HFFc6 (cell line): ENCODE measurements at regions not wholly inside any gene's neighbourhood (a gene's known extent, or its start where the extent isn't known, plus 50 kb on each side); places are given as distances from the start of the nearest gene placed in this dataset.
"Not testable (repeated sequence)": the region's sequence is repeated elsewhere in the genome, so short reads cannot be mapped to it uniquely, and the experiment has no call there.

Source experiments
- DNase-seq: peaks from one replicate; pipeline ENCODE4 v3.0.0-alpha.2; 2018
- H3K27ac Mint-ChIP-seq: 2 replicates; pipeline ENCODE4 v1.8.0; 2020; ENCODE audit warnings: mild to moderate bottlenecking, mixed read lengths
- H3K27me3 Mint-ChIP-seq: 2 replicates; pipeline ENCODE4 v1.8.0; 2021; ENCODE audit warnings: mild to moderate bottlenecking, moderate library complexity, mixed read lengths; ENCODE audit not compliant: insufficient read depth
- H3K36me3 Mint-ChIP-seq: 2 replicates; pipeline ENCODE4 v1.8.0; 2021; ENCODE audit warnings: low read depth, mixed read lengths
- H3K4me1 Mint-ChIP-seq: 2 replicates; pipeline ENCODE4 v1.8.0; 2020; ENCODE audit warnings: low read depth, mixed read lengths
- H3K4me3 Mint-ChIP-seq: 2 replicates; pipeline ENCODE4 v1.8.0; 2020; ENCODE audit warnings: mild to moderate bottlenecking, moderate library complexity, mixed read lengths
- H3K9me3 Mint-ChIP-seq: 2 replicates; pipeline ENCODE4 v1.8.0; 2020; ENCODE audit warnings: mild to moderate bottlenecking, mixed read lengths
- CTCF ChIP-seq: fragments of 200-600 bp; sonication (generic); IDR thresholded peaks from 2 replicates; pipeline ENCODE4 v1.5.0; 2021; ENCODE audit warnings: antibody characterized with exemption, mild to moderate bottlenecking

- DNase-seq = no peak
- H3K27ac Mint-ChIP-seq = peak overlapping the region; percentile 100
- H3K36me3 Mint-ChIP-seq = peaks cover 16% of the 10 kb centered on the region
- no peak for TF ChIP-seq CTCF
- peaks cover 84% of the 10 kb centered on the region for H3K4me1 Mint-ChIP-seq
- peak overlapping the region; percentile 84 for H3K4me3 Mint-ChIP-seq
- no peaks in the 10 kb centered on the region; the same call in 1 of the 2 replicates for H3K27me3 Mint-ChIP-seq
- H3K9me3 Mint-ChIP-seq = no peaks in the 10 kb centered on the region; the same call in 1 of the 2 replicates
Measured at GRCh38 chr4:13920111-13920875, 292.8 kb upstream of the BOD1L1 start.

GRCh38 chr4:13920901-13921300 lies 293.4 kb upstream of the BOD1L1 start:
- DNase-seq = peak; percentile 100
- H3K27ac Mint-ChIP-seq = peak overlapping the region; percentile 100
- H3K9me3 Mint-ChIP-seq = no peaks in the 10 kb centered on the region; the same call in 1 of the 2 replicates
- peaks cover 16% of the 10 kb centered on the region for H3K36me3 Mint-ChIP-seq
- peaks cover 84% of the 10 kb centered on the region for H3K4me1 Mint-ChIP-seq
- no peak for TF ChIP-seq CTCF
- H3K27me3 Mint-ChIP-seq = no peaks in the 10 kb centered on the region; the same call in 1 of the 2 replicates
- peak overlapping the region; percentile 84 for H3K4me3 Mint-ChIP-seq

GRCh38 chr4:13921805-13922204 lies 294.3 kb upstream of the BOD1L1 start:
- H3K9me3 Mint-ChIP-seq = no peaks in the 10 kb centered on the region; the same call in 1 of the 2 replicates
- peak; percentile 23 for DNase-seq
- no peak for TF ChIP-seq CTCF
- peaks cover 16% of the 10 kb centered on the region for H3K36me3 Mint-ChIP-seq
- H3K4me1 Mint-ChIP-seq = peaks cover 80% of the 10 kb centered on the region
- peak overlapping the region; percentile 31 for H3K4me3 Mint-ChIP-seq
- H3K27ac Mint-ChIP-seq = peak overlapping the region; percentile 100
- H3K27me3 Mint-ChIP-seq = no peaks in the 10 kb centered on the region; the same call in 1 of the 2 replicates

- Mint-ChIP-seq H3K4me3 (peak overlapping the region; percentile 29; the same call in 1 of the 2 replicates), H3K4me1 (peaks cover 73% of the 10 kb centered on the region), H3K27ac (peak overlapping the region; percentile 100), H3K27me3 (no peaks in the 10 kb centered on the region; the same call in 1 of the 2 replicates), H3K36me3 (peaks cover 16% of the 10 kb centered on the region), H3K9me3 (no peaks in the 10 kb centered on the region; the same call in 1 of the 2 replicates)
- no peak for TF ChIP-seq CTCF
- no peak for DNase-seq
Measured at GRCh38 chr4:13922459-13922858, 294.9 kb upstream of the BOD1L1 start.

- Mint-ChIP-seq H3K4me1 (peaks cover 67% of the 10 kb centered on the region), H3K9me3 (no peaks in the 10 kb centered on the region; the same call in 1 of the 2 replicates), H3K27ac (peak overlapping the region; percentile 100), H3K4me3 (peak overlapping the region; percentile 29; the same call in 1 of the 2 replicates), H3K36me3 (peaks cover 16% of the 10 kb centered on the region), H3K27me3 (no peaks in the 10 kb centered on the region; the same call in 1 of the 2 replicates)
- no peak for DNase-seq
- TF ChIP-seq CTCF = no peak
Measured at GRCh38 chr4:13922873-13923645, 295.5 kb upstream of the BOD1L1 start.

- H3K4me1 Mint-ChIP-seq = peaks cover 49% of the 10 kb centered on the region
- H3K36me3 Mint-ChIP-seq = peaks cover 16% of the 10 kb centered on the region
- DNase-seq, H3K27me3 Mint-ChIP-seq, H3K27ac Mint-ChIP-seq, H3K9me3 Mint-ChIP-seq, H3K4me3 Mint-ChIP-seq: not testable (repeated sequence)
Measured at GRCh38 chr4:13924900-13925299, 297.4 kb upstream of the BOD1L1 start.
